ENCODE measurements at regions not wholly inside any gene's neighbourhood (a gene's known extent, or its start where the extent isn't known, plus 50 kb on each side); places are given as distances from the start of the nearest gene placed in this dataset.

DNA sequence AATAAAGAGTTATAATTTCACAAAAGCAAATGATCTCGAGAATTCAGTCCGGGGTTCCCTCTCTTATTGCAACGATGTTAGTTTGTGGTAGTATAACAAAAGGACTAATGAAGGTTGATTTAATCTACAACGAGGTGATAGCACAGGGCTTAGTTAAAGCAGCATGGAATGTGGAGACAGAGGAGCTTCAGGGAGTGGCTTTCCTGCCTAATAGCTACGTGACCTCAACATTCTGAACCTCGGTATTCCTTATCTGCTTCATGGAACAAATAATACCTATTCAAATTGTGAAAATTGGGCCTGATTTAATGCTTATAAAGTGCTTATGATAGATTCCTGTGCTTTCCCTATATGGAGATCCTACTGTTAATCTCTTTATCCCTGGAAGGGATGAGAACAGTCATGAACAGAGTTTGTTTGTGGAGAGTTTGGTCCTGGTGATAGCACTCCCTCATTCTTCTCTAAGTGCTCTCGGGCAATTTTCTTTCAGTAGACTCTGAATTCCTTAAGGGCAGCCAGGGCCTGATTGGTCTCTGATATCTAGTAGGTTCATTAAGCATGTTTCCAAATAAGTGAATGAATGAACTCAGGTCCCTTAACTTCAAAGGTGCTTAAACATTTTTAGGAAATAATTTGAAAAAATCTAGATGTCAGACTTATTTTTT lies 104.1 kb upstream of the TUT7 start:
- H3K27ac ChIP-seq (ENCODE audit: extremely low read length, insufficient read depth, low read length) = no peak overlapping the region
- FAIRE-seq (no peak), DNase-seq (ENCODE audit: low spot score) (no peak), ATAC-seq (no peak)
- H3K9me3 ChIP-seq (ENCODE audit: low read length) = no peaks in the 10 kb centered on the region
- ChIA-PET CTCF (ENCODE audit: low intra/inter-chr PET ratio, low total read pairs) (no interaction called here), POLR2A (no interaction called here)
- in situ Hi-C loops (cut with HindIII; ENCODE audit: extremely low pct_ligation_motif_present, low pct_unique_long_range_greater_than_20kb) = no loop called here
- H3K27me3 ChIP-seq (ENCODE audit: control insufficient read depth in 1 of 2, insufficient read depth in 2 of 2, low read length in 2 of 2) = peaks cover 2 to 7% of the 10 kb centered on the region in 2 experiments; a peak in 2 of 5 replicates
- no peaks in the 10 kb centered on the region for H3K79me2 ChIP-seq (ENCODE audit: insufficient read depth, low read length)
- 1% methylated on average over 7 of the region's 7 CpGs for WGBS (ENCODE audit: low lambda C conversion rate)
- H3K4me3 ChIP-seq (replicated peaks in 1 of 3; ENCODE audit: insufficient read depth in 1 of 3, low read depth in 2 of 3, low read length in 3 of 3) = no peak overlapping the region
- no peaks in the 10 kb centered on the region for H3K36me3 ChIP-seq (replicated peaks in 1 of 2; ENCODE audit: control insufficient read depth in 1 of 2, insufficient read depth in 2 of 2, low read length in 2 of 2)
- no peaks in the 10 kb centered on the region for H3K4me1 ChIP-seq (ENCODE audit: insufficient read depth, low read length)
- no peak overlapping the region for H3K9ac ChIP-seq (ENCODE audit: insufficient read depth, low read depth, low read length)
- intact Hi-C loops (cut with micrococcal nuclease; ENCODE audit: unreplicated experiment) = no loop called here
- no peaks in the 10 kb centered on the region for H4K20me1 ChIP-seq (ENCODE audit: insufficient read depth, low read length)
- H3K4me2 ChIP-seq (ENCODE audit: low read depth, low read length) = no peak overlapping the region
- H2AFZ ChIP-seq (ENCODE audit: low read length) = no peak overlapping the region
- no peak for TF ChIP-seq ZNF646 (CRISPR knock-in tag; IDR thresholded peaks at IDR 0.05)
- no peak for TF ChIP-seq AHR (CRISPR knock-in tag; IDR thresholded peaks at IDR 0.05)
- TF ChIP-seq, protein P1, sequence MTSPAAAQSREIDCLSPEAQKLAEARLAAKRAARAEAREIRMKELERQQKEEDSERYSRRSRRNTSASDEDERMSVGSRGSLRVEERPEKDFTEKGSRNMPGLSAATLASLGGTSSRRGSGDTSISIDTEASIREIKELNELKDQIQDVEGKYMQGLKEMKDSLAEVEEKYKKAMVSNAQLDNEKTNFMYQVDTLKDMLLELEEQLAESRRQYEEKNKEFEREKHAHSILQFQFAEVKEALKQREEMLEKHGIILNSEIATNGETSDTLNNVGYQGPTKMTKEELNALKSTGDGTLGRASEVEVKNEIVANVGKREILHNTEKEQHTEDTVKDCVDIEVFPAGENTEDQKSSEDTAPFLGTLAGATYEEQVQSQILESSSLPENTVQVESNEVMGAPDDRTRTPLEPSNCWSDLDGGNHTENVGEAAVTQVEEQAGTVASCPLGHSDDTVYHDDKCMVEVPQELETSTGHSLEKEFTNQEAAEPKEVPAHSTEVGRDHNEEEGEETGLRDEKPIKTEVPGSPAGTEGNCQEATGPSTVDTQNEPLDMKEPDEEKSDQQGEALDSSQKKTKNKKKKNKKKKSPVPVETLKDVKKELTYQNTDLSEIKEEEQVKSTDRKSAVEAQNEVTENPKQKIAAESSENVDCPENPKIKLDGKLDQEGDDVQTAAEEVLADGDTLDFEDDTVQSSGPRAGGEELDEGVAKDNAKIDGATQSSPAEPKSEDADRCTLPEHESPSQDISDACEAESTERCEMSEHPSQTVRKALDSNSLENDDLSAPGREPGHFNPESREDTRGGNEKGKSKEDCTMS (CRISPR knock-in tag; conservative IDR thresholded peaks at IDR 0.05) = no peak
- BruUV-seq (replicated peaks) = no TSS peak

Measured in HepG2 (cell line).